ENCODE measurements at regions not wholly inside any gene's neighbourhood (a gene's known extent, or its start where the extent isn't known, plus 50 kb on each side); places are given as distances from the start of the nearest gene placed in this dataset.

DNA sequence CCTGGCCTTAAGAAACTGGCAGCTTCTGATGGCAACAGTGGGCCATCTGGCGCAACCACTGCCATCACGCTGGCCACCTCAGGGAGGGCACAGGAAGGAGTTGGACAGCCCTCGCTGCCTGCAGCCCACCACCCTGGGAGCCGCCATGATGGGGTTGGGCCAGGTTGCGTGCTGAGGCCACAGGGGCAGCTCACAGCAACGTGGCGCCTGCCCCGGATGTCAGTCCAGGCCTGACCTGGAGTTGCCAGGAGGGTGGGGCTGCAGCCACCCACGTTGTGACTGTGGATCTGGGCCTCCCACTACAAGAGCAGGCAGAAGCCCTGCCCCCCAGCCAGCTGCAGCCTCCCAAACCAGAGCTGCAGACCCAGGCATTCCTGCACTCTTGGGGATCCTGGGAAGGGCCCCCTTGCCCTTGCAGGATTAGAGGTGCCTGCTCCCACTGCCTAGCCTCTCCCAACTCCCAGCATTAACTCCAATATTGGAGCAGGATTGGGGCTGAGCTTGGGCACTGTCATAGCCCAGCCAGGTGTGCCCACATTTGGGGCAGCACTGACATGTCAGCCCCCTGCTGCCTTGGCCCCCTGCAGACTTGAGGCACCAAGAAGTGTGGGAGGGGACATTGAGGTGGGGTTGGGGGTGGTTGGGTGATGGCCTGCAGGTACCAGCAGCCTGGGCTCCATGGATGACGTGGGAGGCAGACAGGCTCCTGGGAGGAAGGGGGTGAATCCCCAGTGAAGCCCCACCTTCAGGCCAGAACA, 468.9 kb upstream of the CCDC54 start:
- H3K4me3 ChIP-seq (ENCODE audit: low read depth, low read length): no peak overlapping the region
- TF ChIP-seq, protein P1, sequence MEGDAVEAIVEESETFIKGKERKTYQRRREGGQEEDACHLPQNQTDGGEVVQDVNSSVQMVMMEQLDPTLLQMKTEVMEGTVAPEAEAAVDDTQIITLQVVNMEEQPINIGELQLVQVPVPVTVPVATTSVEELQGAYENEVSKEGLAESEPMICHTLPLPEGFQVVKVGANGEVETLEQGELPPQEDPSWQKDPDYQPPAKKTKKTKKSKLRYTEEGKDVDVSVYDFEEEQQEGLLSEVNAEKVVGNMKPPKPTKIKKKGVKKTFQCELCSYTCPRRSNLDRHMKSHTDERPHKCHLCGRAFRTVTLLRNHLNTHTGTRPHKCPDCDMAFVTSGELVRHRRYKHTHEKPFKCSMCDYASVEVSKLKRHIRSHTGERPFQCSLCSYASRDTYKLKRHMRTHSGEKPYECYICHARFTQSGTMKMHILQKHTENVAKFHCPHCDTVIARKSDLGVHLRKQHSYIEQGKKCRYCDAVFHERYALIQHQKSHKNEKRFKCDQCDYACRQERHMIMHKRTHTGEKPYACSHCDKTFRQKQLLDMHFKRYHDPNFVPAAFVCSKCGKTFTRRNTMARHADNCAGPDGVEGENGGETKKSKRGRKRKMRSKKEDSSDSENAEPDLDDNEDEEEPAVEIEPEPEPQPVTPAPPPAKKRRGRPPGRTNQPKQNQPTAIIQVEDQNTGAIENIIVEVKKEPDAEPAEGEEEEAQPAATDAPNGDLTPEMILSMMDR (IDR thresholded peaks at IDR 0.05; ENCODE audit: borderline replicate concordance, insufficient read depth, low read depth, low read length): no peak

DNA sequence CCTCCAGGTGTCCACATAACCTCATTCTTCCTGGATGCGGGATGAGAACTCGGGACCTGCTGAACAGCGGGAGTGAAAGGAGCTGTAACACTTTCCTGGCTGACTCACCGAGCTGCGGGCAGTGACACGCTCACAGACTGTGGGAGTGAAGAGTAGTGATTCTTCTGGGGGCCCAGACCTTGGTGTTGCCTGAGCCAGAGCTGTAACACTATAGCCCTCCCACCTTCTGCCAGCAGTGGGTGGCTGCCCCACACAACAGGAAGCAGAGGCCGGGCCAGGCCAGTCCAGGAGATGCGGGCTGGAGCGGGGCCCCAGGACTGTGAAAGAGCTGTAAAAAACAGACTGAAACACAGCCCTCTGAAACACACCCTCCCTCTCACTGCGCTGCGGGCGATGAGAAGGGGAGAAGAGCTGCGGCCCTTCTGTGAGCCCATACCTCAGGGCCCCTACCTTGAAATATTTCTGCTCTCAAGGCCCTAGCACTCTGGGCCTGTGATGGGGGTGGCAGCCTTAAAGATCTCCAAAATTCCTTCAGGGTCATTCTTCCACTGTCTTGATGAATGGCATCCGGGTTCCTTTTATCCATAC, 464.0 kb upstream of the CCDC54 start:
- no peak overlapping the region for H3K4me3 ChIP-seq (ENCODE audit: low read depth, low read length)
- TF ChIP-seq, protein P1 (IDR thresholded peaks at IDR 0.05; ENCODE audit: borderline replicate concordance, insufficient read depth, low read depth, low read length): no peak

DNA sequence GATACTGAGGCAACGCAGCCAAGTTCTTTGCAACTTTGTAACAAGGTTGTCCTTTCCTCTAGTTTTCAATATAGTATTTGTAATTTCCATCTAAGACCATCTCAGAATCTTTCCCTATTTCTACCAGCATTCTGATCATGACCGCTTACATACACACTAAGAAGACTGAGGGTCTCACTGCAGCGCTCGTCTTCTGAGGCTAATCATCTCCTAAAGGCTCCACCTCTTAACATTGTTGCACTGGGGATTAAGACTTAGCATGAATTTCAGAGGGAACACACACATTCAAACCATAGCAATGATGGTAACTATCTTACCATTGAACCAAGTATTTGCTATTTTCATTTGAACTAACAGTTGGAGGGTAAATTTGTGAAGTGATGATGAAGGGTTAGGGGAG, 463.3 kb upstream of the CCDC54 start:
- no peak overlapping the region for H3K4me3 ChIP-seq (ENCODE audit: low read depth, low read length)
- TF ChIP-seq, protein P1 (IDR thresholded peaks at IDR 0.05; ENCODE audit: borderline replicate concordance, insufficient read depth, low read depth, low read length): no peak

DNA sequence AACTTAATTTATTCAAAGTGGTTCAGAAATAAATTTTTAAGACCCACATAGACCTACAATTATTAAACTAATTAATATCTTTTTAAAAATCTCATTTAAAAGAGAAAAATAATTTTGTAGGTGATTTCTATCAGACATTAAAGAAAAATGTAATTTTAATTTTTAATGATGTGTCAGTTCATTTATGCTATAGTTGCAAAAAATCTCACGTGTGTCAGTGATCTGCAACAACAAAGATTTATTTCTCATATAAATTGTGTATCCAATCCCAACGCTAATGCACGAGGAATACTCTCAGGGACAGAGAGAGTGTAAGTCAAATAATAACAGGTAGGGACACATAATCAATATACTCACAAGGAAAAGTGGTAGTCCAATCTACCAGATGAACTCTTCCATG, 456.6 kb upstream of the CCDC54 start:
- H3K4me3 ChIP-seq (ENCODE audit: low read depth, low read length): no peak overlapping the region
- TF ChIP-seq, protein P1 (IDR thresholded peaks at IDR 0.05; ENCODE audit: borderline replicate concordance, insufficient read depth, low read depth, low read length): no peak

DNA sequence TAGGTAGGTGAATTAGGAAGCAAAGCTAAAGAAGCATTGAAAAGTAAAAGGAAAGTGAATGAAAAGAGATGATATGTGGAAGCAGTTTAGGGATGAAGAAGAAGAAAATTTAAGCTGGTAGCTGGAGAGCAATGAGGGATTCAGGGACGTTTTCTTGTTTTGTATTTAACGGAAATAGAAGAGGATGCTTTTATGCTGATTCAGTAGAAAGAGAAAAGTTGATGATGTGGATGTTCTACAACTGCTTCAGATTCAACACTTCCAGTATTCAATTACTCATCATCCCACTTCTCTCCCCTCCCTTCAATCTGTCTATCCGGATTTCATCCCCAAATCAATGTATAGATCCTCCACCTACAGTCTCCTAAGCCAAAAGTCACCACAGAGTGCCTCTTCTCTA, 448.2 kb upstream of the CCDC54 start:
- TF ChIP-seq, protein P1 (IDR thresholded peaks at IDR 0.05; ENCODE audit: borderline replicate concordance, insufficient read depth, low read depth, low read length): no peak
- no peak overlapping the region for H3K4me3 ChIP-seq (ENCODE audit: low read depth, low read length)

DNA sequence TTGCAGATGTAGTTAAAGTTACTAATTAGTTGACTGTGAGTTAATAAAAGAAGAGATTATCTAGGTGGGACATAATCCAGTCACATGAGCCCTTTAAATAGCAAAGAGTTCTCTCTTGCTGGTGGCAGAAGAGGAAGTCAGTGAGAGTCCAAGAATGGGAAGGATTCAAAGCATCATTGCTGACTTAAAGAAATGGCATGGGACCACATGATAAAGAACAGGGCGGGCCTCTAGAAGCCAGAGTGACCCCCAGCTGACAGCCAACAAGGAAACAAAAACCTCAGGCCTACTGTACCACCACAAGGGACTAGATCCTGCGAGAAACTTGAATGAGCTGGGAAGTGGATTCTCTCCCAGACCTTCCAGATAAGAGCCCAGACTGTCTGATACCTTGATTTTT, 447.2 kb upstream of the CCDC54 start:
- H3K4me3 ChIP-seq (ENCODE audit: low read depth, low read length): no peak overlapping the region
- TF ChIP-seq, protein P1 (IDR thresholded peaks at IDR 0.05; ENCODE audit: borderline replicate concordance, insufficient read depth, low read depth, low read length): no peak

DNA sequence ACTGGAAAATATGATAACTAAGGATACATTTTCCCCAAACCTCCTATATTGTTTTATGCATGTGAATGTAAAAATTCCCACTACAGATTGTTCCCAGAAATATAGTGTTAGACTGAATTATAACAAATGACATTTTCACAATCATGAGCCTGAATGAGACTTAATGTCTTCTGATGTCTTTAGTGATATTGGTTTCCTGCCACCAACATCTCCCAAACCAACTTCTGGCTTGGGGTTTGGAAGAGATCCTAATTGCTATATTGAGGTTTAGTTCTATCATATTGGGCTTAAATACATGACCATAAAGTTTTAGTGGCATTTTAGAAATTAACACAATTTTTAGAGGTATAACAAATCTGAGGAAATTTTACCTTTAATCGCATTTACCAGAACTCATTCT, 445.3 kb upstream of the CCDC54 start:
- TF ChIP-seq, protein P1 (IDR thresholded peaks at IDR 0.05; ENCODE audit: borderline replicate concordance, insufficient read depth, low read depth, low read length): no peak
- H3K4me3 ChIP-seq (ENCODE audit: low read depth, low read length): no peak overlapping the region
